Lower leg skin (tissue), 3 donors: ENCODE measurements at regions not wholly inside any gene's neighbourhood (a gene's known extent, or its start where the extent isn't known, plus 50 kb on each side); places are given as distances from the start of the nearest gene placed in this dataset.

Experiments used
- CTCF ChIP-seq, 3 donors: fragments of 450-650 bp; IDR thresholded peaks; one replicate each; pipeline ENCODE4 v1.5.1; 2016; ENCODE audit warnings: antibody characterized with exemption in 3 of 3, mild to moderate bottlenecking in 3 of 3, moderate library complexity in 2 of 3
- POLR2A ChIP-seq, 2 donors: fragments of 450-650 bp; IDR thresholded peaks; one replicate each; pipeline ENCODE4 v1.6.1; 2016 to 2017; ENCODE audit warnings: antibody characterized with exemption in 2 of 2, mild to moderate bottlenecking in 1 of 2, moderate library complexity in 1 of 2

- TF ChIP-seq CTCF (IDR thresholded peaks at IDR 0.05) (no peak), POLR2A (IDR thresholded peaks at IDR 0.05) (no peak)
Measured at GRCh38 chr20:39603219-39603618, 641.1 kb downstream of the DHX35 start.
